HepG2 (cell line): ENCODE measurements at regions not wholly inside any gene's neighbourhood (a gene's known extent, or its start where the extent isn't known, plus 50 kb on each side); places are given as distances from the start of the nearest gene placed in this dataset.

ENCODE experiments used
- ATAC-seq: fragments of 200-7000 bp; cut with Tn5 transposase; 3 replicates; pipeline ENCODE4 v1.9.1; 2020; ENCODE audit warnings: mild to moderate bottlenecking, moderate library complexity
- BruUV-seq: library from RNA; stranded (reverse); fragments of 400-500 nt; replicated peaks from 2 replicates; lab custom pipeline; 2021; lab: Mats Ljungman, UMichigan
- CTCF ChIA-PET: fragments of 300-600 bp; formaldehyde crosslinking; extraction: SDS; loops from one replicate; lab custom pipeline; 2021; ENCODE audit warnings: low total read pairs, inconsistent platforms, low intra/inter-chr PET ratio; lab: Yijun Ruan, JAX
- POLR2A ChIA-PET: fragments of 350-600 bp; sonication (Branson Sonifier 250); formaldehyde crosslinking; loops from one replicate; lab custom pipeline; 2020; ENCODE audit warnings: antibody characterized with exemption, inconsistent platforms; lab: Yijun Ruan, JAX
- DNase-seq: peaks from one replicate; pipeline ENCODE4 v3.0.0-alpha.2; 2015; ENCODE audit warnings: low spot score
- FAIRE-seq: peaks from 3 replicates; lab custom pipeline; 2011; peaks lifted over from hg19 to GRCh38; lab: Jason Lieb, UNC
- H2AFZ ChIP-seq: one replicate; pipeline ENCODE4 v1.6.1; 2011; ENCODE audit warnings: low read length, inconsistent platforms
- H3K27ac ChIP-seq: fragments of 300-600 bp; 3 replicates; pipeline ENCODE4 v1.8.0; 2011; ENCODE audit warnings: mixed run types, mild to moderate bottlenecking, mixed read lengths, low read length, inconsistent platforms; ENCODE audit not compliant: insufficient read depth; ENCODE audit errors: extremely low read length
- H3K27me3 ChIP-seq, 2 experiments: fragments of 200-600 bp in 1 of 2; 2 replicates in 1 of 2; 3 replicates in 1 of 2; pipeline versions ENCODE4 v1.6.0 to v1.8.0; 2011; ENCODE audit warnings: low read length in 2 of 2, mild to moderate bottlenecking in 2 of 2, moderate library complexity in 2 of 2, inconsistent platforms in 1 of 2; ENCODE audit not compliant: insufficient read depth in 2 of 2, control insufficient read depth in 1 of 2
- H3K36me3 ChIP-seq, 2 experiments: fragments of 200-600 bp in 1 of 2; replicated peaks in 1 of 2; 2 replicates in 1 of 2; 3 replicates in 1 of 2; pipeline versions ENCODE4 v1.5.1 to v1.8.0; 2011; ENCODE audit warnings: low read length in 2 of 2, inconsistent platforms in 1 of 2; ENCODE audit not compliant: insufficient read depth in 2 of 2, control insufficient read depth in 1 of 2
- H3K4me1 ChIP-seq: 2 replicates; pipeline ENCODE4 v1.5.1; 2012; ENCODE audit warnings: low read length, inconsistent platforms; ENCODE audit not compliant: insufficient read depth
- H3K4me2 ChIP-seq: 2 replicates; pipeline ENCODE4 v1.6.0; 2011; ENCODE audit warnings: low read depth, low read length, inconsistent platforms
- H3K4me3 ChIP-seq, 3 experiments: fragments of 200-600 bp in 1 of 3; sonication (generic), shearing (Covaris generic) in 1 of 3; replicated peaks in 1 of 3; 2 replicates each; pipeline ENCODE4 v1.5.1; 2011 to 2016; ENCODE audit warnings: low read length in 3 of 3, inconsistent platforms in 2 of 3, low read depth in 2 of 3, mild to moderate bottlenecking in 2 of 3, control low read depth in 1 of 3, mixed read lengths in 1 of 3; ENCODE audit not compliant: insufficient read depth in 1 of 3
- H3K79me2 ChIP-seq: one replicate; pipeline ENCODE4 v1.6.1; 2011; ENCODE audit warnings: low read length, inconsistent platforms; ENCODE audit not compliant: insufficient read depth
- H3K9ac ChIP-seq: 2 replicates; pipeline ENCODE4 v1.6.0; 2011; ENCODE audit warnings: mild to moderate bottlenecking, low read depth, low read length, inconsistent platforms; ENCODE audit not compliant: insufficient read depth
- H3K9me3 ChIP-seq: 2 replicates; pipeline ENCODE4 v1.5.1; 2012; ENCODE audit warnings: mild to moderate bottlenecking, low read length
- H4K20me1 ChIP-seq: 2 replicates; pipeline ENCODE4 v1.6.0; 2011; ENCODE audit warnings: inconsistent platforms, mild to moderate bottlenecking, low read length, moderate library complexity; ENCODE audit not compliant: insufficient read depth
- DR1 ChIP-seq: sonication (generic); formaldehyde crosslinking; IDR thresholded peaks from 2 replicates; pipeline ENCODE4 v1.8.0; 2021; ENCODE audit warnings: mild to moderate bottlenecking, missing genetic modification reagents, inconsistent platforms
- SSRP1 ChIP-seq: IDR thresholded peaks from 2 replicates; pipeline ENCODE4 v1.6.1; 2016; ENCODE audit warnings: control low read depth
- ZBTB34 ChIP-seq: sonication (generic); formaldehyde crosslinking; IDR thresholded peaks from 2 replicates; pipeline ENCODE4 v1.8.0; 2022; ENCODE audit warnings: mild to moderate bottlenecking, missing genetic modification reagents
- ZBTB7B ChIP-seq: sonication (generic); formaldehyde crosslinking; IDR thresholded peaks from 2 replicates; pipeline ENCODE4 v1.4.0; 2020; ENCODE audit warnings: missing genetic modification reagents
- ZNF136 ChIP-seq: sonication (generic); formaldehyde crosslinking; IDR thresholded peaks from 2 replicates; pipeline ENCODE4 v1.8.1; 2022; ENCODE audit warnings: low read depth, mild to moderate bottlenecking, moderate library complexity, missing genetic modification reagents
- ZNF207 ChIP-seq: fragments of 450-650 bp; IDR thresholded peaks from 2 replicates; pipeline ENCODE4 v1.6.1; 2016; ENCODE audit warnings: antibody characterized with exemption, borderline replicate concordance
- ZNF530 ChIP-seq: sonication (generic); formaldehyde crosslinking; IDR thresholded peaks from 2 replicates; pipeline ENCODE4 v1.5.0; 2020; ENCODE audit warnings: low read depth, mild to moderate bottlenecking, missing genetic modification reagents
- ZNF556 ChIP-seq: sonication (generic); formaldehyde crosslinking; IDR thresholded peaks from 2 replicates; pipeline ENCODE4 v1.4.0; 2020; ENCODE audit warnings: mild to moderate bottlenecking, missing genetic modification reagents, borderline replicate concordance
- WGBS: methylation state at CpG from one replicate; pipeline ENCODE4 v1.1.6; 2017; ENCODE audit warnings: low lambda C conversion rate; 5-methylcytosine and 5-hydroxymethylcytosine counted together
- in situ Hi-C: cut with HindIII; loops from 2 replicates; pipeline ENCODE4 v1.10.0; 2017; ENCODE audit warnings: low pct_unique_long_range_greater_than_20kb; ENCODE audit not compliant: extremely low pct_ligation_motif_present
- intact Hi-C: fragments of 100-400 bp; cut with micrococcal nuclease; formaldehyde crosslinking; loops from one replicate; pipeline ENCODE4 v1.10.0; 2022; ENCODE audit not compliant: unreplicated experiment
- TF ChIP-seq, protein P1 (sequence below): sonication (generic); formaldehyde crosslinking; IDR thresholded peaks from 2 replicates; pipeline ENCODE4 v1.4.0; 2020; ENCODE audit warnings: missing genetic modification reagents, borderline replicate concordance
- TF ChIP-seq, protein P2 (sequence below): sonication (generic); formaldehyde crosslinking; IDR thresholded peaks from 2 replicates; pipeline ENCODE4 v1.4.0; 2020; ENCODE audit warnings: missing genetic modification reagents

GRCh38 chr7:111638078-111638477 lies 75.8 kb upstream of the IMMP2L start:
- no peak overlapping the region for H3K4me2 ChIP-seq
- no peak for FAIRE-seq
- in situ Hi-C loops (no loop called here), intact Hi-C loops (no loop called here)
- no peaks in the 10 kb centered on the region for H3K27me3 ChIP-seq
- H3K4me3 ChIP-seq = no peak overlapping the region
- no peaks in the 10 kb centered on the region for H3K4me1 ChIP-seq
- no peaks in the 10 kb centered on the region for H3K79me2 ChIP-seq
- no peaks in the 10 kb centered on the region for H3K9me3 ChIP-seq
- H4K20me1 ChIP-seq = no peaks in the 10 kb centered on the region
- no peaks in the 10 kb centered on the region for H3K36me3 ChIP-seq
- no TSS peak for BruUV-seq
- ChIA-PET CTCF (no interaction called here), POLR2A (no interaction called here)
- no peak for ATAC-seq
- no peak overlapping the region for H3K27ac ChIP-seq
- no peak overlapping the region for H2AFZ ChIP-seq
- WGBS = 50% methylated on average over 2 of the region's 2 CpGs
- no peak for DNase-seq
- no peak overlapping the region for H3K9ac ChIP-seq
- TF ChIP-seq, protein P1, sequence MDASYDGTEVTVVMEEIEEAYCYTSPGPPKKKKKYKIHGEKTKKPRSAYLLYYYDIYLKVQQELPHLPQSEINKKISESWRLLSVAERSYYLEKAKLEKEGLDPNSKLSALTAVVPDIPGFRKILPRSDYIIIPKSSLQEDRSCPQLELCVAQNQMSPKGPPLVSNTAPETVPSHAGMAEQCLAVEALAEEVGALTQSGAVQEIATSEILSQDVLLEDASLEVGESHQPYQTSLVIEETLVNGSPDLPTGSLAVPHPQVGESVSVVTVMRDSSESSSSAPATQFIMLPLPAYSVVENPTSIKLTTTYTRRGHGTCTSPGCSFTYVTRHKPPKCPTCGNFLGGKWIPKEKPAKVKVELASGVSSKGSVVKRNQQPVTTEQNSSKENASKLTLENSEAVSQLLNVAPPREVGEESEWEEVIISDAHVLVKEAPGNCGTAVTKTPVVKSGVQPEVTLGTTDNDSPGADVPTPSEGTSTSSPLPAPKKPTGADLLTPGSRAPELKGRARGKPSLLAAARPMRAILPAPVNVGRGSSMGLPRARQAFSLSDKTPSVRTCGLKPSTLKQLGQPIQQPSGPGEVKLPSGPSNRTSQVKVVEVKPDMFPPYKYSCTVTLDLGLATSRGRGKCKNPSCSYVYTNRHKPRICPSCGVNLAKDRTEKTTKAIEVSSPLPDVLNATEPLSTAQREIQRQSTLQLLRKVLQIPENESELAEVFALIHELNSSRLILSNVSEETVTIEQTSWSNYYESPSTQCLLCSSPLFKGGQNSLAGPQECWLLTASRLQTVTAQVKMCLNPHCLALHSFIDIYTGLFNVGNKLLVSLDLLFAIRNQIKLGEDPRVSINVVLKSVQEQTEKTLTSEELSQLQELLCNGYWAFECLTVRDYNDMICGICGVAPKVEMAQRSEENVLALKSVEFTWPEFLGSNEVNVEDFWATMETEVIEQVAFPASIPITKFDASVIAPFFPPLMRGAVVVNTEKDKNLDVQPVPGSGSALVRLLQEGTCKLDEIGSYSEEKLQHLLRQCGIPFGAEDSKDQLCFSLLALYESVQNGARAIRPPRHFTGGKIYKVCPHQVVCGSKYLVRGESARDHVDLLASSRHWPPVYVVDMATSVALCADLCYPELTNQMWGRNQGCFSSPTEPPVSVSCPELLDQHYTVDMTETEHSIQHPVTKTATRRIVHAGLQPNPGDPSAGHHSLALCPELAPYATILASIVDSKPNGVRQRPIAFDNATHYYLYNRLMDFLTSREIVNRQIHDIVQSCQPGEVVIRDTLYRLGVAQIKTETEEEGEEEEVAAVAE (CRISPR knock-in tag) = no peak
- TF ChIP-seq ZNF556 (CRISPR knock-in tag) = no peak
- TF ChIP-seq ZBTB7B = no peak
- TF ChIP-seq ZNF136 (CRISPR knock-in tag) = no peak
- TF ChIP-seq SSRP1 (CRISPR knock-in tag) = no peak
- no peak for TF ChIP-seq DR1 (CRISPR knock-in tag)
- TF ChIP-seq ZNF530 (CRISPR knock-in tag) = no peak
- TF ChIP-seq, protein P2, sequence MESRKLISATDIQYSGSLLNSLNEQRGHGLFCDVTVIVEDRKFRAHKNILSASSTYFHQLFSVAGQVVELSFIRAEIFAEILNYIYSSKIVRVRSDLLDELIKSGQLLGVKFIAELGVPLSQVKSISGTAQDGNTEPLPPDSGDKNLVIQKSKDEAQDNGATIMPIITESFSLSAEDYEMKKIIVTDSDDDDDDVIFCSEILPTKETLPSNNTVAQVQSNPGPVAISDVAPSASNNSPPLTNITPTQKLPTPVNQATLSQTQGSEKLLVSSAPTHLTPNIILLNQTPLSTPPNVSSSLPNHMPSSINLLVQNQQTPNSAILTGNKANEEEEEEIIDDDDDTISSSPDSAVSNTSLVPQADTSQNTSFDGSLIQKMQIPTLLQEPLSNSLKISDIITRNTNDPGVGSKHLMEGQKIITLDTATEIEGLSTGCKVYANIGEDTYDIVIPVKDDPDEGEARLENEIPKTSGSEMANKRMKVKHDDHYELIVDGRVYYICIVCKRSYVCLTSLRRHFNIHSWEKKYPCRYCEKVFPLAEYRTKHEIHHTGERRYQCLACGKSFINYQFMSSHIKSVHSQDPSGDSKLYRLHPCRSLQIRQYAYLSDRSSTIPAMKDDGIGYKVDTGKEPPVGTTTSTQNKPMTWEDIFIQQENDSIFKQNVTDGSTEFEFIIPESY (CRISPR knock-in tag) = no peak
- TF ChIP-seq ZBTB34 (CRISPR knock-in tag) = no peak
- TF ChIP-seq ZNF207 = no peak
